Ovary (tissue), 3 donors: ENCODE measurements at regions not wholly inside any gene's neighbourhood (a gene's known extent, or its start where the extent isn't known, plus 50 kb on each side); places are given as distances from the start of the nearest gene placed in this dataset.

ENCODE experiments used
- POLR2A ChIP-seq: fragments of 450-650 bp; IDR thresholded peaks from one replicate; pipeline ENCODE4 v1.6.1; 2017; ENCODE audit warnings: antibody characterized with exemption, mild to moderate bottlenecking, moderate library complexity
- TF ChIP-seq, protein P1 (sequence below), 3 donors: fragments of 450-650 bp in 2 of 3; fragments of 200-600 bp in 1 of 3; IDR thresholded peaks; one replicate each; pipeline versions ENCODE4 v1.5.1 to v1.8.0; 2016 to 2022; ENCODE audit warnings: antibody characterized with exemption in 3 of 3, mild to moderate bottlenecking in 1 of 3
- donor health status: DM: no; HTN: no; CAD: no.

DNA sequence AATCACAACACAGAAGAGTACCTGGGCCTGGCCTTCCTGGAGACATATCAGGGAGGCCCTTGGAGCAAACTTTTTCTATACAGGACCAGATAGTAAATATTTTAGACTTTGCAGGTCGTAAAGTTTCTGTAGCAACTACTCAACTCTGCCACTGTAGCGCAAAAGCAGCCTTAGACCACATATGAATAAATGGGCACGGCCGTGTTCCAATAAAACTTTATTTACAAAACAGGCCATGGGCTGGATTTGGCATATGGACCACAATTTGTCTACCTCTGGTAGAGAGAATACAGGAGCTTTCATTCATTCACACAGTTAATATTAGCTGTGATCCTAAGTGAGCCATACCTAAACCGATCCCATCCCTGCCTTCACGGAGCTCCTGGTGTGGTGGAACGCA, 98.6 kb upstream of the CAB39 start:
- TF ChIP-seq, protein P1, sequence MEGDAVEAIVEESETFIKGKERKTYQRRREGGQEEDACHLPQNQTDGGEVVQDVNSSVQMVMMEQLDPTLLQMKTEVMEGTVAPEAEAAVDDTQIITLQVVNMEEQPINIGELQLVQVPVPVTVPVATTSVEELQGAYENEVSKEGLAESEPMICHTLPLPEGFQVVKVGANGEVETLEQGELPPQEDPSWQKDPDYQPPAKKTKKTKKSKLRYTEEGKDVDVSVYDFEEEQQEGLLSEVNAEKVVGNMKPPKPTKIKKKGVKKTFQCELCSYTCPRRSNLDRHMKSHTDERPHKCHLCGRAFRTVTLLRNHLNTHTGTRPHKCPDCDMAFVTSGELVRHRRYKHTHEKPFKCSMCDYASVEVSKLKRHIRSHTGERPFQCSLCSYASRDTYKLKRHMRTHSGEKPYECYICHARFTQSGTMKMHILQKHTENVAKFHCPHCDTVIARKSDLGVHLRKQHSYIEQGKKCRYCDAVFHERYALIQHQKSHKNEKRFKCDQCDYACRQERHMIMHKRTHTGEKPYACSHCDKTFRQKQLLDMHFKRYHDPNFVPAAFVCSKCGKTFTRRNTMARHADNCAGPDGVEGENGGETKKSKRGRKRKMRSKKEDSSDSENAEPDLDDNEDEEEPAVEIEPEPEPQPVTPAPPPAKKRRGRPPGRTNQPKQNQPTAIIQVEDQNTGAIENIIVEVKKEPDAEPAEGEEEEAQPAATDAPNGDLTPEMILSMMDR (IDR thresholded peaks at IDR 0.05), result no peak
- TF ChIP-seq POLR2A, result no peak
